ENCODE measurements at regions not wholly inside any gene's neighbourhood (a gene's known extent, or its start where the extent isn't known, plus 50 kb on each side); places are given as distances from the start of the nearest gene placed in this dataset.

DNA sequence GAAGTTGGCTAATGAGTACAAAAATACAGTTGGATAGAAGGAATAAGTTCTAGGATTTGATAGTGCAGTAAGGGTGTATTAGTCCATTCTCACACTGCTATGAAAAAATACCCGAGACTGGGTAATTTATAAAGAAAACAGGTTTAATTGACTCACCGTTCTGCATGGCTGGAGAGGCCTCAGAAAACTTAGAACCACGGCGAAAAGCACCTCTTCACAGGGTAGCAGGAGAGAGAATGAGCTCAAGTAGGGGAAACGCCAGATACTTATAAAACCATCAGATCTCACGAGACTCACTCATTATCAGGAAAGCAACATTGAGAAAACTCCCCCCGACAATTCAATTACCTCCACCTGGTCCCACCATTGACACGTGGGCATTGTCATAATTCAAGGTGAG lies 483.3 kb downstream of the TUSC7 start:
- Histone ChIP-seq H4K20me1 (replicated peaks; ENCODE audit: control insufficient read depth, insufficient read depth, low read length) (no peaks in the 10 kb centered on the region), H3K27ac (ENCODE audit: extremely low read depth, low read depth, low read length) (no peak overlapping the region), H3K9me1 (ENCODE audit: control insufficient read depth, insufficient read depth, low read length) (no peaks in the 10 kb centered on the region), H3K9me3 (replicated peaks; ENCODE audit: control insufficient read depth, insufficient read depth, low read depth, low read length) (no peaks in the 10 kb centered on the region), H3K4me1 (replicated peaks in 1 of 2; ENCODE audit: control insufficient read depth in 2 of 2, insufficient read depth in 2 of 2, low read length in 2 of 2) (no peaks in the 10 kb centered on the region), H3K4me2 (ENCODE audit: insufficient read depth, low read length) (no peak overlapping the region), H3K79me2 (ENCODE audit: control insufficient read depth, insufficient read depth, low read length) (no peaks in the 10 kb centered on the region), H2AFZ (ENCODE audit: low read depth, low read length) (no peak overlapping the region), H3K9ac (ENCODE audit: insufficient read depth in 1 of 2, low read depth in 2 of 2, low read length in 2 of 2) (no peak overlapping the region), H3K27me3 (ENCODE audit: control insufficient read depth in 2 of 2, insufficient read depth in 2 of 2, low read length in 2 of 2) (no peaks in the 10 kb centered on the region), H3K36me3 (ENCODE audit: control insufficient read depth, insufficient read depth, low read length) (no peaks in the 10 kb centered on the region), H3K4me3 (no peak overlapping the region)
- TF ChIP-seq ETV6 (IDR thresholded peaks at IDR 0.05; ENCODE audit: borderline replicate concordance in 1 of 2, low read depth in 2 of 2, low read length in 1 of 2) (no peak), ETV6 (CRISPR knock-in tag; IDR thresholded peaks at IDR 0.05; ENCODE audit: borderline replicate concordance) (no peak), PCBP2 (IDR thresholded peaks at IDR 0.05; ENCODE audit: low read depth, low read length, poor library complexity, severe bottlenecking) (no peak), ZNF12 (CRISPR knock-in tag; IDR thresholded peaks at IDR 0.05) (no peak), RBM17 (IDR thresholded peaks at IDR 0.05; ENCODE audit: borderline replicate concordance, low read depth, low read length) (no peak), PHB (CRISPR knock-in tag; IDR thresholded peaks at IDR 0.05) (no peak), ETV1 (tag; conservative IDR thresholded peaks at IDR 0.05; ENCODE audit: low read depth) (no peak), JUND (IDR thresholded peaks at IDR 0.05; ENCODE audit: borderline replicate concordance, low read depth, low read length) (no peak), JUND (tag; IDR thresholded peaks at IDR 0.05; ENCODE audit: borderline replicate concordance, low read depth, low read length) (no peak)
- TF ChIP-seq, protein P1, sequence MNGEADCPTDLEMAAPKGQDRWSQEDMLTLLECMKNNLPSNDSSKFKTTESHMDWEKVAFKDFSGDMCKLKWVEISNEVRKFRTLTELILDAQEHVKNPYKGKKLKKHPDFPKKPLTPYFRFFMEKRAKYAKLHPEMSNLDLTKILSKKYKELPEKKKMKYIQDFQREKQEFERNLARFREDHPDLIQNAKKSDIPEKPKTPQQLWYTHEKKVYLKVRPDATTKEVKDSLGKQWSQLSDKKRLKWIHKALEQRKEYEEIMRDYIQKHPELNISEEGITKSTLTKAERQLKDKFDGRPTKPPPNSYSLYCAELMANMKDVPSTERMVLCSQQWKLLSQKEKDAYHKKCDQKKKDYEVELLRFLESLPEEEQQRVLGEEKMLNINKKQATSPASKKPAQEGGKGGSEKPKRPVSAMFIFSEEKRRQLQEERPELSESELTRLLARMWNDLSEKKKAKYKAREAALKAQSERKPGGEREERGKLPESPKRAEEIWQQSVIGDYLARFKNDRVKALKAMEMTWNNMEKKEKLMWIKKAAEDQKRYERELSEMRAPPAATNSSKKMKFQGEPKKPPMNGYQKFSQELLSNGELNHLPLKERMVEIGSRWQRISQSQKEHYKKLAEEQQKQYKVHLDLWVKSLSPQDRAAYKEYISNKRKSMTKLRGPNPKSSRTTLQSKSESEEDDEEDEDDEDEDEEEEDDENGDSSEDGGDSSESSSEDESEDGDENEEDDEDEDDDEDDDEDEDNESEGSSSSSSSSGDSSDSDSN (IDR thresholded peaks at IDR 0.05; ENCODE audit: borderline replicate concordance in 1 of 2, low read depth in 2 of 2, low read length in 2 of 2) = no peak
- no peak for ATAC-seq
- in situ Hi-C loops (cut with MboI) = no loop called here
- no TSS peak for BruUV-seq (replicated peaks)
- POLR2A ChIA-PET = interaction anchor here (0.7 kb wide), 1 partner anchor 321 kb away, joined by 3 read pairs; no protein-coding TSS in a partner anchor
- no peak for FAIRE-seq
- CTCF ChIA-PET (ENCODE audit: low intra/inter-chr PET ratio) = no interaction called here
- intact Hi-C loops (cut with micrococcal nuclease) = no loop called here
- no peak for DNase-seq (ENCODE audit: extremely low read depth in 1 of 4, low spot score in 3 of 4)
- 0% methylated on average over 8 of the region's 8 CpGs for WGBS (ENCODE audit: insufficient coverage, low coverage, missing lambda C conversion rate)

Data from K562 (cell line).